Activated T-cell treated with anti-CD3 and anti-CD28 coated beads, Interleukin-2, amount 50 U/mL, for 48 hours (primary cell): ENCODE measurements at regions not wholly inside any gene's neighbourhood (a gene's known extent, or its start where the extent isn't known, plus 50 kb on each side); places are given as distances from the start of the nearest gene placed in this dataset.

ENCODE experiments used
- DNase-seq, 2 experiments: peaks; one replicate each; pipeline ENCODE4 v3.0.0-alpha.2; 2020

- DNase-seq = no peak
Observed at GRCh38 chr4:177052211-177052934, 257.3 kb upstream of the NEIL3 start.

- DNase-seq = no peak
Observed at GRCh38 chr4:177057186-177057585, 252.5 kb upstream of the NEIL3 start.

GRCh38 chr4:177064116-177064515, 245.6 kb upstream of the NEIL3 start:
- DNase-seq = no peak

- no peak for DNase-seq
Observed at GRCh38 chr4:177064729-177065394, 244.8 kb upstream of the NEIL3 start.

GRCh38 chr4:177066746-177067145, 242.9 kb upstream of the NEIL3 start:
- DNase-seq = no peak

- DNase-seq = no peak
Observed at GRCh38 chr4:177070533-177071058, 239.1 kb upstream of the NEIL3 start.

- DNase-seq = no peak
Observed at GRCh38 chr4:177077095-177077971, 232.3 kb upstream of the NEIL3 start.

- DNase-seq = no peak
Observed at GRCh38 chr4:177079327-177079726, 230.3 kb upstream of the NEIL3 start.

- DNase-seq = no peak
Observed at GRCh38 chr4:177080388-177080787, 229.3 kb upstream of the NEIL3 start.

GRCh38 chr4:177087060-177087459, 222.6 kb upstream of the NEIL3 start:
- DNase-seq = no peak

GRCh38 chr4:177087499-177087898, 222.2 kb upstream of the NEIL3 start:
- DNase-seq = no peak

- DNase-seq = no peak
Observed at GRCh38 chr4:177091515-177091914, 218.2 kb upstream of the NEIL3 start.

GRCh38 chr4:177092807-177093206, 216.9 kb upstream of the NEIL3 start:
- DNase-seq = no peak

GRCh38 chr4:177093964-177094363, 215.7 kb upstream of the NEIL3 start:
- no peak for DNase-seq

GRCh38 chr4:177097291-177097690, 212.4 kb upstream of the NEIL3 start:
- no peak for DNase-seq

GRCh38 chr4:177099211-177099610, 210.5 kb upstream of the NEIL3 start:
- DNase-seq = no peak

- DNase-seq = no peak
Observed at GRCh38 chr4:177100307-177100706, 209.4 kb upstream of the NEIL3 start.

GRCh38 chr4:177103619-177104018, 206.1 kb upstream of the NEIL3 start:
- DNase-seq = no peak

- DNase-seq = no peak
Observed at GRCh38 chr4:177105536-177105935, 204.1 kb upstream of the NEIL3 start.

GRCh38 chr4:177107288-177107921, 202.3 kb upstream of the NEIL3 start:
- DNase-seq = no peak

- no peak for DNase-seq
Observed at GRCh38 chr4:177108708-177109107, 201.0 kb upstream of the NEIL3 start.

GRCh38 chr4:177109769-177110168, 199.9 kb upstream of the NEIL3 start:
- no peak for DNase-seq

- DNase-seq = no peak
Observed at GRCh38 chr4:177116161-177116560, 193.5 kb upstream of the NEIL3 start.
